SKM-1 treated with dmso at 0.1 percent for 144 hours (cell line): ENCODE measurements at regions not wholly inside any gene's neighbourhood (a gene's known extent, or its start where the extent isn't known, plus 50 kb on each side); places are given as distances from the start of the nearest gene placed in this dataset.
"Not testable (repeated sequence)": the region's sequence is repeated elsewhere in the genome, so short reads cannot be mapped to it uniquely, and the experiment has no call there.

Experiments
- DNase-seq: peaks from one replicate; lab custom pipeline; 2025; ENCODE audit not compliant: unreplicated experiment; lab: John Stamatoyannopoulos, UW

DNA sequence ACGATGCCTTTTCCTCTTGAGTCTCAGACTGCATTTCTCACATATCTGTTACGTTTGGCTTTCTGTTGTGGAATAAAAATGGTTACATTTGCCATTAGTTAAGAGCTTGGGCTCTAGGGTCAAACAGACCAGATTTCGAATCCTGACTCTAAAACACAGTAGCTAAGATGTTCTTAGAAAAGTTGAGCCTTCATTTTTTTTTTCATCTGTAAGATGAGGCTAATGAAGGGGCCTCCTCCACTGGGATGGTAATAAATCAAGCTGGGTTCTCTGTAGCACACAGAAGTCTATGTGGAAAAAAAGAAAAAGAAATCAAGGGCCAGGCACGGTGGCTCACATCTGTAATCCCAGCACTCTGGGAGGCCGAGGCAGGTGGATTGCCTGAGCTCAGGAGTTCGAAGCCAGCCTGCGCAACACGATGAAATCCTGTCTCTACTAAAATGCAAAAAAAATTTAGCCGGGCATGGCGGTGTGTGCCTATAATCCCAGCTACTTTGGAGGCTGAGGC is 49.9 kb upstream of the CAPRIN1 start:
- DNase-seq = no peak

DNA sequence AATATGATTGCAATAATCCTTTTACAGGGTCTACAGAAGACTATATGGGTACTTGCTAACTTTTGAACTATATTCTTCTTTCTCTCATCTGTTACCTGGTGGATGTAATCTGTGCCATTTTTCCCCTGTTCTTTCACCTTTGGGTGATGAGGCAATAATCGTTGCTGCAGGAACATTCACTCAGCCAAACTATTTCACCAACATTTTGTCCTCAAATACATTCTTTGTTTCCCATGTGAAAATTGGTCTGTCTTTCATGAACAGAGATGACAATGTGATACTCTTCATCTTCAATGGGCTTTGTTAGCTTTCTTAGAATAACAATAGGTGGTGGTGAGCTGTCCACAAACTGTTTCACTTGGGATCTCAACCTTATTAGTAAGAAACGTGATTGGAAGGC is 52.1 kb upstream of the CAPRIN1 start:
- DNase-seq = no peak

DNA sequence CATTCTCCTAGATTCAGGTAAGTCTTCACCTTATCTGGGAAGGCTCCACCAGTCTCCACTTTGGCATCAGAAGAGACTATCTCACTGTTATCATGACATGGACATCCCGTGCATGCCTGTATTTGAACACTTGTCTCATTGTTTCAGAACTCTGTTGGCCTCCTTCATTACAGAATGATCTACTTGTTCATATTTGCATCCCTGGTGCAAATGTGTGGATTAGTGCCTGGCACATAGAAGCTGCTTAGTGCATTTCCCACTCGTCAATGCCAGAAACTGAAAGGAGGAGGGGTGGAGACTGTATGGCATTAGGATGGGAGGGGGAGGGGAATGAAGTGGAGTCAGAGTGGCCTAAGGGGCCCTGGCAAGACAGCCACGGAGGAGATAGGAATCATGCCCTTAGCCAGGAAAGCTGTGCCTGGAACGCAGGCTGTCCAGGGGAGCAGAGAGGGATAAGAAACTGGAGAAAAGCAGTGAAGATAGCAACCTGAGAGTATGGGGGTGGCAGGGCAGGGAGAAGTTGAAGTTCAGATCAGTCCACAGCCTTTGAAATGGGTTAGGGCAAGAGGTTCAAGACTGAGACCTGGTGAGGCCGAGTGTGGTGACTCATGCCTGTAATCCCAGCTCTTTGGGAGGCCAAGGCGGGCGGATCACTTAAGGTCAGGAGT is 53.8 kb upstream of the CAPRIN1 start:
- no peak for DNase-seq

DNA sequence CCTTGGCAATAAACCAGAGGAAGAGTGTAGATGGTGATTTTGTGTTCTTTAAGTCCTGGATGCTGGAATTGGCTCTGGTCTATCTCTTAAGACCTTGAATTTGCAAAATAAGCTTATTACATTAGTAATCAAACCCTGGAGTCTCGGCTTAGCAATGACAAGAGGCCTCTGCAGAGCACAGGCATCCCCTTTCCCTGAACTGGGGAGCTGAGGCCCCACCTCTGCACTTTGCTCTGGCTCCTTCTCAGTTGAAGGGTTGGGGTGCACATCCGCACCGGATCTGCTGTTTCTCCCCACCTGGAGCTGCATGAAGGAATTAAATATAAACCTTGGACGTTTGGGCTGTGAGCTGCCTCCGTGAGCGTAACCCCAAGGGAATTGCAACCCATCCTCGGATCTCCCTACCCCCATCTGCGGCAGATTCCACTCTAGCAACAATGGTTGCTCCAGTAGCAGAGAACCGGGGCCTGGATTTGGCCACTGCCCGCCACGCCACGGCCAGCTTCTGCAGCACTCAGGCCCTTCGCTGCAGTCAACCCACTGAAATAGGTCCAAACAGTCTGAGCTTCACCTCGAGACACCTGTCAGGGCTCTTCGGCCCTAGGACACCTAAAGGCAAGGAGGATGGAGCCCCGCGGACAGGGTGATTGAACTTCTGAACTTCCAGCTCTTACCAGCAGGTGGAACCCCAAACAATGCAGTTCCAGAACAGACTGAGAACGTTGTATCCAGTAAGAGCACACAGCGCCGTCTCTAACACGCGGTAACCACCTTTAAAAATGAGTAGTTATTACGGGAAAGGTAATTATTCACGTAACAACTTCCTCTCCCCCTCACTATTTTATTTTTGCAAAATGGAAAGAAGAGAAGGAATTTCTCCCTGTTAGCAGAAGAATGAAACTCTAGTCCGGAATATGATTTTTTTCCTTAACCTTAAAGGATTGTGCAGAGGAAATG is 54.8 kb upstream of the CAPRIN1 start:
- peak; percentile 73 for DNase-seq

DNA sequence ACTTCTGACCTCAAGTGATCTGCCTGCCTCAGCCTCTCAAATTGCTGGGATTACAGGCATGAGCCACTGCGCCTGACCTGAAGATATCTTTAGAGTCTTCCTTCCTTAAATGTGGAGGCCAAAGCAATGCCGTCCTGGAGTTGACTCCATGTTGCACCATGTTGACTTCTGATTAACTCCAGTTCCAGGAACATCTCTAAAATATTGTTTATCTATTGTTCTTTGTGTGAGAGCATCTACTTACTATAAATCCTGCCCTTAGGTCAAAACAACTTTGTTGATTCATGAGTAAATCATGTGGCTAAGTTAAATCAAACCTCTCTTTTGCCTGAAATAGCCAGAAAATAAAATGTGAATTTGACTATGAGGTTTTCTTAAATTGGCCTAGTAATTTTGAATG is 56.6 kb upstream of the CAPRIN1 start:
- DNase-seq = no peak

DNA sequence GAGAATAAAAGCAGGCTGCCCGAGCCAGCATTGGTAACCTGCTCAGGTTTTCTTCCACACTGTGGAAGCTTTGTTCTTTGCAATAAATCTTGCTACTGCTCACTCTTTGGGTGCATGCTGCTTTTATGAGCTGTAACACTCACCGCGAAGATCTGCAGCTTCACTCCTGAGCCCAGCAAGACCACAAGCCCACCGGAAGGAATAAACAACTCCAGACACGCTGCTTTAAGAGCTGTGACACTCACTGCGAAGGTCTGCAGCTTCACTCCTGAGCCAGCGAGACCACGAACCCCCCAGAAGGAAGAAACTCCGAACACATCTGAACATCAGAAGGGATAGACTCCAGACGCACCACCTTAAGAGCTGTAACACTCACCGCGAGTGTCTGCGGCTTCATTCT is 60.4 kb upstream of the CAPRIN1 start:
- not testable (repeated sequence) for DNase-seq

DNA sequence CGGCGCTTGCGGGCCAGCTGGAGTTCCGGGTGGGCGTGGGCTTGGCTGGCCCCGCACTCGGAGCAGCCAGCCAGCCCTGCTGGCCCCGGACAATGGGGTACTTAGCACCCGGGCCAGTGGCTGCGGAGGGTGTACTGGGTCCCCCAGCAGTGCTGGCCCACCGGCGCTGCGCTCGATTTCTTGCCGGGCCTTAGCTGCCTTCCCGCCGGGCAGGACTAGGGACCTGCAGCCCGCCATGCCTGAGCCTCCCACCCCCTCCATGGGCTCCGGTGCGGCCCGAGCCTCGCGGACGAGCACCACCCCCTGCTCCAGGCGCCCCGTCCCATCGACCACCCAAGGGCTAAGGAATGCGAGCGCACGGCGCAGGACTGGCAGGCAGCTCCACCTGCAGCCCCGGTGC is 61.4 kb upstream of the CAPRIN1 start:
- DNase-seq = not testable (repeated sequence)

DNA sequence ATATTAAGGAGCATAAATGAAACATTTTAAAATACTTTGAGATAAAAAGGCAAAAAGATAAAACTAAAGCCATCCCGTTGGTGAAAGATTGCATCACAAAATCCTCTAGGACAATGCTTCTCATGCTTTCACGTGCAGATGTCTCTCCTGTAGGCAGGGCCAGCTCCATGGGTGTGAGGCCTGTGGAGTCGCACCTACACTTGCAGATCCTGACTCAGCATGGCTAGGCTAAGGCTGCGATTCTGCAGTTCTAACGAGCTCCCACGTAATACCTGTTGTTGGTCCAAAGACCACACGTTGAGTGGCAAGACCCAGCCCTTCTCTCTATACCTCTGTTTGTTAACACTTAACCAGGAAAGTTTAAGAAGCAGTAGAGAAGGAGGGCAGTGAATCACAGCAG is 62.1 kb upstream of the CAPRIN1 start:
- DNase-seq = no peak

DNA sequence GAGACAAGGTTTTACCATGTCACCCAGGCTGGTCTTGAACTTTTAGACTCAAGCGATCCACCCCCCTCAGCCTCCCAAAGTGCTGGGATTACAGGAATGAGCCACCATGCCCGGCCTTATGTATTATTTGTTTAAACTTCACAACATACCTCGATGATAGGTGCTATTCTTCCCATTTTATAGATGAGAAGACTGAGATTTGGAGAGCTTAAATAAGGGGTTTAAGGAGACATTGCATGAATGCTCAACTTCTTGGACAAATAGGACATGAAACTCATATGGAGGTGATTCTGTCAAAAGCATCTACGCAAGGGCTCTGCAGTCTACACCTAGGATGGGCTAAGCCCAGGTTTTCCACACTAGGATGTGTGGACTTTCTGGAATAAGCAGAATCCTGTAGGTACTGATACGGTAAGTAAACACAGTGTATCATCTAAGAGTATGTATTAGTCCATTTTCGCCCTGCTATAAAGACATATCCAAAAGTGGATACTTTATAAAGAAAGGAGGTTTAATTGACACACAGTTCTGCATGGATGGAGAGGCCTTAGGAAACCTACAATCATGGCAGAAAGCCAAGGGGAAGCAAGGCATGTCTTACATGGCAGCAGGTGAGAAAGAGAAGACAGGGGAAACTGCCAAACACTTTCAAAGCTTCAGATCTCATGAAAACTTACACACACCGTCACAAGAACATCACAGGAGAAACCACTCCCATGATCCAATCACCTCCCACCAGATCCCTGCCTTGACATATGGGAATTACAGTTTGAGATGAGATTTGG is 62.8 kb upstream of the CAPRIN1 start:
- DNase-seq = no peak

DNA sequence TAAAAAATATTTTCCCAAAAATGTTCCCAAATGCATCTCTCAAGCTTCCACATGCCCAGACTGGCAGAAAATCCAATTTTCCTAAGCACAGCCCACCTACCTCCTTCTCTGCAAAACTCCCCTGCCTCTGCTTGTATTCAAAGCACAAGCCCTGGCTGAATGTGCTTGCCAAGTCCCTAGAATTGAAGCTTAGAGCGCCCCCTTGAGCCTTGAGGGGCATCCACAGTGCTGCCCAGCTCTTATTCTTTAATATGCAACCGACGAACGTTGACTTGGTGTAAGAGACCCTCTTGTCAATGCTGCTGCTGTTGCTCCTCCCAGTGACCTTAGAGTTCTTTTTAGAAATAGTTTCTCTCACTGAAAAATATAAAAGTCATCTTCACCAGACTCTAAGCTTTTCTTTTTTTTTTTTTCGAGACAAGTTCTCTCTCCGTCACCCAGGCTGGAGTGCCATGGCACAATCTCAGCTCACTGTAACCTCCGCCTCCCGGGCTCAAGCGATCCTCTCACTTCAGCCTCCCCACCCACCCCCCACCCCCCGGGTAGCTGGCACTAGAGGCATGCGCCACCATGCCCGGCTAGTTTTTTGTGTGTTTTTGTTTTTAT is 63.5 kb upstream of the CAPRIN1 start:
- peak; percentile 79 for DNase-seq

DNA sequence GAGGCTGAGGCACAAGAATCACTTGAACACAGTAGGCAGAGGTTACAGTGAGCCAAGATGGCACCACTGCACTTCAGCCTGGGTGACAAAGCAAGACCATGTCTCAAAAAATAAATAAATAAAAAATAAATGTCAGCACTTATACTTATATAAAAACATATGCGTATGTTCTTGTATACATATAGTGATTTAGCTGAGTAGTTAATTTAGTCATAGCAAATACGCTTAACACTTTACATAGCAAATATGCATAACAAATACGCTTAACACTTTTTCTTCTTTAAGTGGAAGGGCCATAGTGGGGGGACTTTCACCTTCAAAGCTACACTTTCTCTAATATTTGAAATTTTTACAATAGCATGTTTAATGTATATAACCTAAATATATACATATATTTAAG is 64.0 kb upstream of the CAPRIN1 start:
- no peak for DNase-seq

DNA sequence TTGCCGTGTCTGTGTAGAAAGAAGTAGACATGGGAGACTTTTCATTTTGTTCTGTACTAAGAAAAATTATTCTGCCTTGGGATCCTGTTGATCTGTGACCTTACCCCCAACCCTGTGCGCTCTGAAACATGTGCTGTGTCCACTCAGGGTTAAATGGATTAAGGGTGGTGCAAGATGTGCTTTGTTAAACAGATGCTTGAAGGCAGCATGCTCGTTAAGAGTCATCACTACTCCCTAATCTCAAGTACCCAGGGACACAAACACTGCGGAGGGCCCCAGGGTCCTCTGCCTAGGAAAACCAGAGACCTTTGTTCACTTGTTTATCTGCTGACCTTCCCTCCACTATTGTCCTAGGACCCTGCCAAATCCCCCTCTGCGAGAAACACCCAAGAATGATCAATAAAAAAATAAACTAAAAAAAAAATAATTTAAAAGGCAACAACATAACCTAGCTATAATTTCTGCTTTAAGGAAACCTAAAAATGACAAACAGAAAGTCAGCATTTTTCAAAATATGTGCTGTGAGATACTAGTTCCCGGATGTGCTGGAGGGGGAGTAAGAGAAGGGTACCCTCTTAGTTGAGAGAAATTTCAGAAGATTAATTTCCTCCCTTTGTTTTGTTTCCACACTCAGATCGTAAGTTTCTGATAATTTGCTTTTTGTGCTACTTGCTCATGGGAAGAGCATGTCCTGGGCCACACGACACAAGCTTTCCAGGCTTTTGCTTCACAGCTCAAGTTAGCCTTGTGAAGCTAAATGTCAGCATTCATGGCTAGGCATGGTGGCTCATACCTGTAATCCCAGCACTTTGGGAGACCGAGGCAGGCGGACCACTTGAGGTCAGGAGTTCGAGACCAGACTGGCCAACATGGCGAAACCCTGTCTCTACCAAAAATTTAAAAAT is 64.7 kb upstream of the CAPRIN1 start:
- not testable (repeated sequence) for DNase-seq

DNA sequence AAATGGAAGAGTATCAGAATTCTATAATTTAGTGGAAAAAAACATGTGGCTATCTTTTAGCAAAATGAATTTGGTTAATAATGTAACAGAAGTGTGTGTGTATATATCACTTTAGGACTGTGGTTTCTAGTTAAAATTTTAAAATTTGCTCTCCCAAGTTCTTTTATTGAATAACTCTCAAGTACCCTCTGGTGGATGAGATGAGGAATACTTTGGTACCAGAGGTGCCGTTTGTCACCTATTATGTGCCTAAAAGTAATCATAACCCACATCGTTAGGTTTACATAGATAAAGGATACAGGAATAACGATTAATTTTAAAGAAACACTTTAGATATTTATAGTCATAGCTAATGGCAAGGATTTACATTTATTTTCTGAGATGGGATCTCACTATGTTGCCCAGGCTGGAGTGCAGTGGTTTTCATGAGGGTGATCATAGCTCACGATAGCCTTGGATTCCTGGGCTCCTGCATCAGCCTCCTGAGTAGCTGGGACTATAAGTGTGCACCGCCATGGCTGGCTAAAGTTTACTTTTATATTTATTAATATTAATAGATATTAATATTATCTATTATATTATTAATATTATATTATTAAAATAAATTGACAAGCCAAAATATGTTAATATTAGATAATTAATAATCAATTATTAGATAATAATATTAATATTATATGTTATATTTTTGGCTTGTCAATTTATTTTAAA is 66.7 kb upstream of the CAPRIN1 start:
- DNase-seq = peak; percentile 29

DNA sequence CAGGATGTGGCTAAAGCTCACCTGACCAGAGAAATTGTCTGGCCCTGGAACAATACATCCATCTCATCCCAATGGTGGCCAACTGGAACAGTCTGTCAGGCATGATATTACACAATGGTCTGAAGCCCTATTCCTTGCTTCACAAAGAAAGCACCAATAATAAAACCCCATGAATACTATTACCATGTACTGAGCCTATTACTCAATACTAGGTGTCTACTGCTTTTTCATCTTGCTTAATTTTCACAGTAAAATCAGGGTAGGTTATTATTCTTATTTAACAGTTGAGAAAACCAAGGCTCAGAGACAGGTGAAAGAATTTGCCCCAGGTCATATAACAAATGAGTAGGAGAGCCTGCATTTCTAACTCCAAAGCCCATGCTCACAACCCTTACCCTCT is 68.9 kb upstream of the CAPRIN1 start:
- DNase-seq = no peak

DNA sequence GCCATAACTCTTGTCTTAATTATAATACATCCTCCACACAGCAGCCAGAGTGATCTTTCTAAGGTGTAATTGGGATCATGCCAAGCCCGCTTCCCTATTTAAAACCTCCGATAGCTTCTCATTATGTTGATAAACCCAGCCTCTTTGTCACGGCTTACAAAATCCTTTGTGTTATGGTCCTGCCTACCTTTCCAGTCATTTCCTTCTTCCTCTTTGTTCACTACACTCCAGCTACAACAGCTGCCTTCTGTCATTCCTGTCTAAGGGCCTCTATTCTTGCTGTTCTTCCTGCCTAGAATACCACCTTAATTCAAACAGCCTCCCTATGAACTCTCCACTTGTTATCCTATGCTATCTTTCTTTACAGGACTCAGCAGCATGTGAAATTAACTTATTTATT is 70.6 kb upstream of the CAPRIN1 start:
- DNase-seq = no peak

DNA sequence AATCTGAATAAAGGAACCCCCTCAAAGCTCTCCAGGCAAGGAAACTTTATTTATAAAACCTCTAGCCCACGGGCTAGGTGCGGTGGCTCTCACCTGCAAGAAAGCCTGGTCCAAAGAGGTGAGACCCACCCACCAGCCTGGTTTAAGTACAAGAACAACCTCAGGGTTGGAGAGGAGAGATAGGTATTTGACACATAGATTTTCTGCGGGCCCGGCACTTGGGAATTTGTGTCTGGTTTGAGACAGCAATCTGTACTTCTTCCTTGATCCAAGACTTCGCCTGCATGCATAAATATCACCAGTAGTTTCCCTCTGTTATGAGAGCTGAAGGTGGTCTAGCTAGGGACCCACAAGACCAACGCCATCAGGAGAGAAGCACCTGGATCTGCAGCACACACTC is 73.2 kb upstream of the CAPRIN1 start:
- DNase-seq = no peak

DNA sequence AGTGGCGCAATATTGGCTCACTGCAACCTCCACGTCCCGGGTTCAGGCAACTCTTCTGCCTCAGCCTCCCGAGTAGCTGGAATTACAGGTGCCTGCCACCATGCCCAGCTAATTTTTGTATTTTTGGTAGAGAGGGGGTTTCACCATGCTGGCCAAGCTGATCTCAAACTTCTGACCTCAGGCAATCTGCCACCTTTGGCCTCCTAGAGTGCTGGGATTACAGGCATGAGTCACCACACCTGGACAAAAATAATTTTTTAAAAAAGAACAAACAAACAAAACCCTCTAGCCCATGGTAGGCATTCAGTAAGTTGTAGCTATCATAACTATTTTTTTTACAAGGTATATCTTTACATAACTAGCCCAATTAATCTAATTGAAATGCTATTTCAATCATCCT is 73.9 kb upstream of the CAPRIN1 start:
- no peak for DNase-seq

DNA sequence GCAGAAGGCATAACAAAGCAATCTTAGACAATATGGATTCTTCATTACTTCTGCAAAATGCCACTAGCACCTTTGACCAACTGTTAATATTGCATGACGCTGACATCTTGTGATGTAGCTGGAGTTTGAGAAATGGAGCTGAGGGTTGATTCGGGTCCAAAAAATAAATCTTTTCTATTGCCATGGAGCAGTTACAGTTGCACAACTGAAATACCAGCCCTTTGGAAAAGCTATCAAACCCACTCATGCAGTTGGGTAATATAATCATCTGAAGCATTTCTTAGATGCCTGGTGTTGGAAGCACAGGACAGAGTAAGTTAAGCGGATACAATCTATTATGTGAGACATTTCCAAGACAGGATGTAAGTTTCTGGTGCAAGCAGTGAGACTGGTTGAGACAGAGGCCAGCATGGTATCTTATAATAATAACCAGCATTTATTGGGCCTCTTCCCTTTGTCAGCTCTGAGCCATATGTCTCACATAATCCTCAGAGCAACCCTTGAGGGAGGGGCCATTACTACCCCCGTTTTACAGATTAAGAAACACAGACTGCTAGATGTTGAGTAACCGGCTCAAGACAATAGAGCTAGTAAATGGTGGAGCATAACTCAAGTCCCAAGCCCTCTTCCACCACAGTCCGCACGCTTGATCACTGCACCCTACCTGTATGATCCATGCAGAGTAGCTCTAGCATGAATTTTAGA is 74.9 kb upstream of the CAPRIN1 start:
- DNase-seq = peak; percentile 7

DNA sequence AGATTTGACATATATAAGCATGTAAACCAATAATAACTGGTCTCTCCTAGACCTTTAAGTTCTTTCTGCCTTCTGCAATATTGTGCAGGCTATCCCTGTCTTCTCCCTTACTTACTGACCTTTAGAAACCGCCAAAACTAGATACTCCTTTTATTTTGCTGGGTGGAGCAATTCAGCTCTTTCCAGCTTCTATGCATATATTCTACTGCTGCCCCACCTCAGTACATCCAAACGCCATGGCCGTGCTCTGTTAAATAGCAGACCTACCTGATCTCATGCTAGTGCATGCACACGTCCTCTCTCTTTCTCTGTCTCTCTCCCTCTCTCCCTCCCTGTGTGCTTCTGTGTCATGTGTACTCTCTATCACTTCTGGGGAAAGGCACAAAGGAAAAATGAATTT is 76.7 kb upstream of the CAPRIN1 start:
- DNase-seq = no peak
